IMR-90 (cell line): ENCODE measurements at regions not wholly inside any gene's neighbourhood (a gene's known extent, or its start where the extent isn't known, plus 50 kb on each side); places are given as distances from the start of the nearest gene placed in this dataset.

Experiments used
- ATAC-seq: fragments of 200-7000 bp; cut with Tn5 transposase; 2 replicates; pipeline ENCODE4 v1.9.1; 2020; ENCODE audit warnings: low read depth, mild to moderate bottlenecking, moderate library complexity
- BruUV-seq: library from RNA; stranded (reverse); fragments of 400-500 nt; replicated peaks from 2 replicates; lab custom pipeline; 2021; lab: Mats Ljungman, UMichigan
- CTCF ChIA-PET: fragments of 300-600 bp; formaldehyde crosslinking; extraction: SDS; loops from one replicate; lab custom pipeline; 2021; ENCODE audit warnings: antibody characterized with exemption; lab: Yijun Ruan, JAX
- POLR2A ChIA-PET: fragments of 300-600 bp; sonication (Branson Sonifier 250); formaldehyde crosslinking; loops from one replicate; lab custom pipeline; 2022; ENCODE audit warnings: antibody characterized with exemption; ENCODE audit not compliant: unreplicated experiment; lab: Charles Lee
- DNase-seq: peaks from one replicate; pipeline ENCODE4 v3.0.0; 2013
- H2AFZ ChIP-seq: replicated peaks from 2 replicates; pipeline ENCODE3; 2013; ENCODE audit warnings: low read length, mild to moderate bottlenecking; ENCODE audit not compliant: poor library complexity
- H2AK5ac ChIP-seq: 2 replicates; pipeline ENCODE4 v1.6.1; 2013; ENCODE audit warnings: low read depth, low read length, inconsistent platforms
- H2AK9ac ChIP-seq: replicated peaks from 2 replicates; pipeline ENCODE3; 2013; ENCODE audit warnings: mild to moderate bottlenecking, low read depth, low read length, moderate library complexity; ENCODE audit not compliant: poor library complexity
- H2BK120ac ChIP-seq: 2 replicates; pipeline ENCODE4 v1.6.1; 2013; ENCODE audit warnings: low read depth, low read length, inconsistent platforms
- H2BK15ac ChIP-seq: 3 replicates; pipeline ENCODE4 v1.6.1; 2013; ENCODE audit warnings: low read depth, low read length, inconsistent platforms
- H2BK20ac ChIP-seq: 2 replicates; pipeline ENCODE4 v1.6.1; 2013; ENCODE audit warnings: low read depth, mild to moderate bottlenecking, inconsistent platforms, low read length, moderate library complexity
- H2BK5ac ChIP-seq: 2 replicates; pipeline ENCODE4 v1.6.1; 2013; ENCODE audit warnings: mild to moderate bottlenecking, low read depth, low read length, inconsistent platforms; ENCODE audit not compliant: poor library complexity, severe bottlenecking
- H3K14ac ChIP-seq: replicated peaks from 2 replicates; pipeline ENCODE4 v1.6.1; 2013; ENCODE audit warnings: low read depth, low read length, inconsistent platforms
- H3K18ac ChIP-seq: 2 replicates; pipeline ENCODE4 v1.6.1; 2013; ENCODE audit warnings: low read depth, low read length, control low read depth
- H3K23ac ChIP-seq: 2 replicates; pipeline ENCODE4 v1.6.1; 2013; ENCODE audit warnings: low read depth, low read length, inconsistent platforms
- H3K27ac ChIP-seq: 2 replicates; pipeline ENCODE4 v1.5.1; 2013; ENCODE audit warnings: mild to moderate bottlenecking, control low read depth, low read length; ENCODE audit not compliant: insufficient read depth
- H3K27me3 ChIP-seq: 2 replicates; pipeline ENCODE4 v1.6.1; 2013; ENCODE audit warnings: low read length; ENCODE audit not compliant: control insufficient read depth, insufficient read depth
- H3K36me3 ChIP-seq: 2 replicates; pipeline ENCODE4 v1.6.1; 2013; ENCODE audit warnings: low read length, mixed read lengths; ENCODE audit not compliant: control insufficient read depth, insufficient read depth
- H3K4ac ChIP-seq: 2 replicates; pipeline ENCODE4 v1.6.1; 2013; ENCODE audit warnings: low read depth, low read length, inconsistent platforms
- H3K4me1 ChIP-seq: 2 replicates; pipeline ENCODE4 v1.6.1; 2013; ENCODE audit warnings: low read length, mixed read lengths; ENCODE audit not compliant: control insufficient read depth, insufficient read depth
- H3K4me2 ChIP-seq: 2 replicates; pipeline ENCODE4 v1.6.1; 2013; ENCODE audit warnings: low read depth, mild to moderate bottlenecking, control low read depth, low read length, moderate library complexity
- H3K4me3 ChIP-seq: 2 replicates; pipeline ENCODE4 v1.5.1; 2013; ENCODE audit warnings: low read depth, mild to moderate bottlenecking, control low read depth, low read length, moderate library complexity; ENCODE audit not compliant: insufficient read depth
- H3K56ac ChIP-seq: 2 replicates; pipeline ENCODE4 v1.6.1; 2013; ENCODE audit warnings: low read length, inconsistent platforms; ENCODE audit not compliant: insufficient read depth; ENCODE audit errors: extremely low read depth
- H3K79me1 ChIP-seq, 2 experiments: 2 replicates each; pipeline ENCODE4 v1.6.1; 2013; ENCODE audit warnings: low read length in 2 of 2, inconsistent platforms in 1 of 2, low read depth in 1 of 2
- H3K9ac ChIP-seq: 2 replicates; pipeline ENCODE4 v1.6.1; 2013; ENCODE audit warnings: low read depth, low read length, control low read depth
- H3K9me1 ChIP-seq: 2 replicates; pipeline ENCODE4 v1.6.1; 2013; ENCODE audit warnings: low read length, inconsistent platforms; ENCODE audit not compliant: insufficient read depth
- H3K9me3 ChIP-seq: 2 replicates; pipeline ENCODE4 v1.6.1; 2013; ENCODE audit warnings: low read length; ENCODE audit not compliant: control insufficient read depth, insufficient read depth
- H4K20me1 ChIP-seq: 2 replicates; pipeline ENCODE4 v1.6.1; 2013; ENCODE audit warnings: low read length, inconsistent platforms; ENCODE audit not compliant: insufficient read depth
- H4K5ac ChIP-seq: 2 replicates; pipeline ENCODE4 v1.6.1; 2013; ENCODE audit warnings: mild to moderate bottlenecking, low read depth, low read length, control low read depth
- H4K8ac ChIP-seq, 2 experiments: 2 replicates each; pipeline ENCODE4 v1.6.1; 2013; ENCODE audit warnings: low read depth in 2 of 2, low read length in 2 of 2, control low read depth in 1 of 2, inconsistent platforms in 1 of 2
- H4K91ac ChIP-seq: 2 replicates; pipeline ENCODE4 v1.6.1; 2013; ENCODE audit warnings: low read depth, low read length, inconsistent platforms; ENCODE audit not compliant: insufficient read depth
- CHD1 ChIP-seq: IDR thresholded peaks from 2 replicates; pipeline ENCODE4 v1.6.1; 2012; ENCODE audit warnings: low read depth, low read length, improper control_type of control experiment
- MAFK ChIP-seq: IDR thresholded peaks from 2 replicates; pipeline ENCODE4 v1.6.1; 2012; ENCODE audit warnings: low read depth, low read length, improper control_type of control experiment
- MAZ ChIP-seq: IDR thresholded peaks from 2 replicates; pipeline ENCODE4 v1.6.1; 2012; ENCODE audit warnings: low read depth, mild to moderate bottlenecking, low read length, improper control_type of control experiment, moderate library complexity, borderline replicate concordance
- MXI1 ChIP-seq: IDR thresholded peaks from 2 replicates; pipeline ENCODE4 v1.6.1; 2012; ENCODE audit warnings: low read depth, mild to moderate bottlenecking, low read length, moderate library complexity, borderline replicate concordance
- NFE2L2 ChIP-seq: fragments of 150-350 bp; IDR thresholded peaks from 2 replicates; pipeline ENCODE4 v1.6.1; 2016; ENCODE audit warnings: low read depth, mild to moderate bottlenecking, low read length
- POLR2A ChIP-seq: IDR thresholded peaks from 2 replicates; pipeline ENCODE4 v1.6.1; 2012; ENCODE audit warnings: mild to moderate bottlenecking, low read depth, low read length
- RAD21 ChIP-seq: IDR thresholded peaks from 2 replicates; pipeline ENCODE4 v1.6.1; 2012; ENCODE audit warnings: low read length, improper control_type of control experiment
- RCOR1 ChIP-seq: IDR thresholded peaks from 2 replicates; pipeline ENCODE4 v1.6.1; 2012; ENCODE audit warnings: mild to moderate bottlenecking, low read length, improper control_type of control experiment; ENCODE audit not compliant: insufficient replicate concordance
- RFX5 ChIP-seq: IDR thresholded peaks from 2 replicates; pipeline ENCODE4 v1.8.0; 2012; ENCODE audit warnings: low read depth, mild to moderate bottlenecking, low read length, moderate library complexity
- SMC3 ChIP-seq: fragments of 150-350 bp; IDR thresholded peaks from 2 replicates; pipeline ENCODE4 v1.6.1; 2016; ENCODE audit warnings: low read depth, mild to moderate bottlenecking, antibody characterized with exemption, low read length, moderate library complexity
- USF2 ChIP-seq: fragments of 150-350 bp; IDR thresholded peaks from 2 replicates; pipeline ENCODE4 v1.6.1; 2017; ENCODE audit warnings: mild to moderate bottlenecking, antibody characterized with exemption, low read length, low read depth
- WGBS, 2 experiments: methylation state at CpG; one replicate each; pipeline versions ENCODE4 v1.1.5 to v1.1.7; 2013; ENCODE audit warnings: missing lambda C conversion rate in 2 of 2; ENCODE audit not compliant: insufficient read length in 1 of 2; ENCODE audit errors: extremely low coverage in 2 of 2; 5-methylcytosine and 5-hydroxymethylcytosine counted together
- dilution Hi-C: fragments of 300-500 bp; cut with HindIII; formaldehyde crosslinking; loops from one replicate; pipeline ENCODE4 v1.14.3; 2018; ENCODE audit warnings: low sequenced_read_pairs; ENCODE audit not compliant: unreplicated experiment
- in situ Hi-C: fragments of 300-500 bp; cut with MboI; formaldehyde crosslinking; loops from 3 replicates; pipeline ENCODE4 v1.14.3; 2019; ENCODE audit warnings: low sequenced_read_pairs, inconsistent platforms, mixed read lengths
- intact Hi-C: fragments of 100-400 bp; cut with micrococcal nuclease; formaldehyde crosslinking; loops from 2 replicates; pipeline ENCODE4 v1.10.0; 2022
- TF ChIP-seq, protein P1 (sequence below): conservative IDR thresholded peaks from 2 replicates; pipeline ENCODE4 v1.5.1; 2012; ENCODE audit warnings: mild to moderate bottlenecking, low read depth, low read length, improper control_type of control experiment
- TF ChIP-seq, protein P2 (sequence below): fragments of 150-350 bp; IDR thresholded peaks from 2 replicates; pipeline ENCODE4 v1.6.1; 2016; ENCODE audit warnings: low read depth, mild to moderate bottlenecking, low read length, moderate library complexity, borderline replicate concordance

DNA sequence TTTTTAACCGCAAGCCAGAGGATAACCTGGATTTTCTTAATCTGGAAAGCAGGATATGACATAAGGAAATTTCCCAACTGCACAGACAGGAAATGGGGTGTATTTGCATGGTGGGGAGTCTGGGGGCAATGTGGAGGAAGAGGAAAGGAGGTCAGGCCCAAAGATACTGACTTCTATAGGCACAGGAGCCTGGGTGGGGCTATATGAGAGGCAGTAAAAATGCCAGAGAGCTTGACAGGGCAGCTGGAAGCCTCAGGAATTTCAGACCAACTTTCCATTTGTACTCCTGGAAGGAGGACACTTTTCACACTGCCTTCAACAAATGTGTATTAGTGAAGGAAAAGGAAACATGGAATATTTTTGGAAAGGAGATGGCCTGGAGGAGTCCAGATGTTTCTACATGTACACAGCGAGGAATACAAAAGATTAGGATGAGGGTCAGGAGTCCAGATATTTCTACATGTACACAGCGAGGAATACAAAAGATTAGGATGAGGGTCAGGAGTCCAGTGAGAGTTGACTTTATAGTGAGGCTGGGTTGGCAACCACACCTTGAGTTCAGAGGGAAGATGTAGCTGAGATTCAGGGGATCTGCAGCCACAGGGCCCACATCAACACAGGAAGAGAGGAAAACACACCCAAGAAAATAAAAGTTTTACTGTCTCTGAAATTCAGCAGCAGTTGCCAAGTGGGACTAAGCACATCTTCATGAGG is 111.9 kb upstream of the PTPRG start:
- H3K9me1 ChIP-seq = no peaks in the 10 kb centered on the region
- H3K9ac ChIP-seq = no peak overlapping the region
- intact Hi-C loops = no loop called here
- H3K4me2 ChIP-seq = no peak overlapping the region
- no TSS peak for BruUV-seq
- CTCF ChIA-PET = no interaction called here
- H4K20me1 ChIP-seq = no peaks in the 10 kb centered on the region
- no peaks in the 10 kb centered on the region for H3K79me1 ChIP-seq
- H2AK5ac ChIP-seq = no peak overlapping the region
- no peak overlapping the region for H3K23ac ChIP-seq
- no peak overlapping the region for H3K27ac ChIP-seq
- H2AK9ac ChIP-seq = no peak overlapping the region
- H3K27me3 ChIP-seq = no peaks in the 10 kb centered on the region
- H4K8ac ChIP-seq = no peak overlapping the region
- no peak overlapping the region for H2BK5ac ChIP-seq
- H3K4me1 ChIP-seq = no peaks in the 10 kb centered on the region; the same call in 1 of the 2 replicates
- dilution Hi-C loops = no loop called here
- H3K36me3 ChIP-seq = no peaks in the 10 kb centered on the region
- no peak overlapping the region for H4K91ac ChIP-seq
- POLR2A ChIA-PET = no interaction called here
- H3K56ac ChIP-seq = no peak overlapping the region
- no peak for DNase-seq
- H3K4me3 ChIP-seq = no peak overlapping the region
- no peak overlapping the region for H2BK120ac ChIP-seq
- H2BK20ac ChIP-seq = no peak overlapping the region
- H2AFZ ChIP-seq = no peak overlapping the region
- no peaks in the 10 kb centered on the region for H3K9me3 ChIP-seq
- in situ Hi-C loops = no loop called here
- no peak overlapping the region for H3K18ac ChIP-seq
- WGBS, 2 experiments = 60% methylated on average over 1 of the region's 3 CpGs; no CpG with 5 or more reads in 1 of the 2 experiments
- no peak for ATAC-seq
- no peak overlapping the region for H4K5ac ChIP-seq
- H3K4ac ChIP-seq = no peak overlapping the region
- no peak overlapping the region for H2BK15ac ChIP-seq
- H3K14ac ChIP-seq = no peak overlapping the region
- TF ChIP-seq MAZ (no peak), CHD1 (no peak), RAD21 (no peak), RCOR1 (no peak), NFE2L2 (no peak), MXI1 (no peak), SMC3 (no peak), MAFK (no peak), USF2 (no peak), RFX5 (no peak), POLR2A (no peak)
- TF ChIP-seq, protein P1, sequence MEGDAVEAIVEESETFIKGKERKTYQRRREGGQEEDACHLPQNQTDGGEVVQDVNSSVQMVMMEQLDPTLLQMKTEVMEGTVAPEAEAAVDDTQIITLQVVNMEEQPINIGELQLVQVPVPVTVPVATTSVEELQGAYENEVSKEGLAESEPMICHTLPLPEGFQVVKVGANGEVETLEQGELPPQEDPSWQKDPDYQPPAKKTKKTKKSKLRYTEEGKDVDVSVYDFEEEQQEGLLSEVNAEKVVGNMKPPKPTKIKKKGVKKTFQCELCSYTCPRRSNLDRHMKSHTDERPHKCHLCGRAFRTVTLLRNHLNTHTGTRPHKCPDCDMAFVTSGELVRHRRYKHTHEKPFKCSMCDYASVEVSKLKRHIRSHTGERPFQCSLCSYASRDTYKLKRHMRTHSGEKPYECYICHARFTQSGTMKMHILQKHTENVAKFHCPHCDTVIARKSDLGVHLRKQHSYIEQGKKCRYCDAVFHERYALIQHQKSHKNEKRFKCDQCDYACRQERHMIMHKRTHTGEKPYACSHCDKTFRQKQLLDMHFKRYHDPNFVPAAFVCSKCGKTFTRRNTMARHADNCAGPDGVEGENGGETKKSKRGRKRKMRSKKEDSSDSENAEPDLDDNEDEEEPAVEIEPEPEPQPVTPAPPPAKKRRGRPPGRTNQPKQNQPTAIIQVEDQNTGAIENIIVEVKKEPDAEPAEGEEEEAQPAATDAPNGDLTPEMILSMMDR = no peak
- TF ChIP-seq, protein P2, sequence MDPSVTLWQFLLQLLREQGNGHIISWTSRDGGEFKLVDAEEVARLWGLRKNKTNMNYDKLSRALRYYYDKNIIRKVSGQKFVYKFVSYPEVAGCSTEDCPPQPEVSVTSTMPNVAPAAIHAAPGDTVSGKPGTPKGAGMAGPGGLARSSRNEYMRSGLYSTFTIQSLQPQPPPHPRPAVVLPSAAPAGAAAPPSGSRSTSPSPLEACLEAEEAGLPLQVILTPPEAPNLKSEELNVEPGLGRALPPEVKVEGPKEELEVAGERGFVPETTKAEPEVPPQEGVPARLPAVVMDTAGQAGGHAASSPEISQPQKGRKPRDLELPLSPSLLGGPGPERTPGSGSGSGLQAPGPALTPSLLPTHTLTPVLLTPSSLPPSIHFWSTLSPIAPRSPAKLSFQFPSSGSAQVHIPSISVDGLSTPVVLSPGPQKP = no peak
